ENCODE measurements at regions not wholly inside any gene's neighbourhood (a gene's known extent, or its start where the extent isn't known, plus 50 kb on each side); places are given as distances from the start of the nearest gene placed in this dataset.
"Not testable (repeated sequence)": the region's sequence is repeated elsewhere in the genome, so short reads cannot be mapped to it uniquely, and the experiment has no call there.

DNA sequence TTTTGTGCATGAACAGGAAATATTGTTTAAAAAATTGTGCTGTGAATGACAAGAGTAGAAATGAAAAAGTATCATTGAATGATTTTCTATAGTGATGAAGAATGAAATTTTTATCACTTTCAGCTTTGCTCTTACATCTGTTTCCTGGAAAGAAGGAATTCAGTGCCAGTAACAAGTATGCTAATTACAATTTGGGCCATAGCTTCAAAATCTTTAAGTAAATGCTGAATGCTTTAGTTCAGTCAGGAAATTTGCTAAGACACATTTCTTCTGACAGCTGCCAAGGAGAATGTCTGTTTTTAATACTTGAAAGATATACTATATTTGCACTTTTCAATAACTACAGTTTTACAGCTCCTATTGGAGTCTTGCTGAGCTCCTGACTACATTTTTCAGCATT is 203.7 kb upstream of the RSPO3 start:
- FAIRE-seq, result no peak

DNA sequence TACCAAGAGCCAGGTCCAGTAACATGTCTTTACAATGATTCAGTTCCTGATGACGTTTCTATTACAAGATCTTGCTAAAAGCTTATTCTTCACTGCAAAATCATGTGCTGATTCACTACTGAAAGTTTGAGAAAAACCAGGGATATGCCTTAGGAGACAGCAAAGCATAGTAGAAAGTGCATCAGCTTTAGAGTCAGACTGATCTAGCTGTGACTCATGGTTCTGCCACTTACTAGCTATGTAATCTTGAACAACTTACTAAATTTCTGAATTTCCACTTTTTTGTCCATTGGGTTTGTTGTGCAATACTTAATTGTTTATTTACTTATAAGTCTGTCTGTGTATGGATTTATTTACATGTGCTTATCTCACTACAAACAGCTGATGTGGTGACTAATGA is 198.5 kb upstream of the RSPO3 start:
- FAIRE-seq, result no peak

DNA sequence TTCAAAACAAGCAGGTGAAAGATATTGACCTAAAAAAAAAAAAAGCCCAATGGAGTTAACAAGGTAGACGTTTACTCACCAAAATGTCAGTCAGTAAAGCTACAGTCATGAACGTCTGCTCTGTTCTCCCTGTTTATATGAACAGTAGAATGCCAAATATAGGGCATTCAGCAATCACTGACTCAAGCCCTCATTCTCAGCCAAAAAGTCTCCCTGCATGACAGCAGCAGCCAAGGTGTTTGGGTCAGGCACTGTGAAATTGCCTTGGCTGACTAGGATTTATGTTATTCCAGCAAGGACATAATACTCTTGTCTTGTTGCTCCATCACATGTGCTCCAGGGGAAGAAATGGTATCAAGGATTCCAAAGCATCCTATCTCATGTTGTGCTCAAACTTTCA is 194.7 kb upstream of the RSPO3 start:
- FAIRE-seq, result no peak

DNA sequence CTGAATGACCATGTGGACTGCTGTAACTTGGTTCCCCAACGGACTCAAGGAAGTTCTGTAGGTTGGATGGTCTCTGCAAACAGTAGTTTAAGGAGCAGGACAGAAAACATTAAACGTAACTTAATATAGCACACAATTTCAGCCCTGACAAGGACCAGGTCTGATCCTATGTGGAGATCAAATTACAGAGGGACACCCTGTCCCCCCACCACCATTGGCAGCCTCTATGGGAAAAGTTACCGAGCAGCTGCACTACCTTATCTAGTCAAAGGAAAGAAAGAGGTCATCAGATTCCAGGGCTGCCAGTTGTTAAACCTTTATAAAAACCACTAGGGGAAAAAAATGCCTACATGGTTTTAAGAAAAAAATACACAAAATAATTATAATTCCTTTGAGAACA is 191.5 kb upstream of the RSPO3 start:
- no peak for FAIRE-seq

DNA sequence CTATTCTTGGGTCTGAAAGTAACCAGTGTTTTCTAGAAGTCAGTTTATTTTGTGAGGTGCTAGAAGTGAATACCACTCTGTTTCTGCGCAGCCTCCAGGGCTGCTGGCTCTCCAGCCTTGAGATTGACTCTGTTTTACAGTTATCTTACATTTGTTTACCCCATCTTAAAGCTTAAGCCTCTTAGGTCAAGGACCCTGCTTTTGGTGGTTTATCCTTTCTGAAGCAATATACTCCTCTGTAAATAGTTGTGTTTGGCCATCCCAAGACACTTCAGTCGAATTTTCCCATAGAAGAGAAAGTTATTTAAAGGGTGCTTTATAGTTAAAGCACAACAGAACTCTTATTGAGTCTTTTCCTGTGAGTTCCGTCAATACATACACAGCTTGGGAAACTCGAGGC is 190.6 kb upstream of the RSPO3 start:
- FAIRE-seq, result no peak

DNA sequence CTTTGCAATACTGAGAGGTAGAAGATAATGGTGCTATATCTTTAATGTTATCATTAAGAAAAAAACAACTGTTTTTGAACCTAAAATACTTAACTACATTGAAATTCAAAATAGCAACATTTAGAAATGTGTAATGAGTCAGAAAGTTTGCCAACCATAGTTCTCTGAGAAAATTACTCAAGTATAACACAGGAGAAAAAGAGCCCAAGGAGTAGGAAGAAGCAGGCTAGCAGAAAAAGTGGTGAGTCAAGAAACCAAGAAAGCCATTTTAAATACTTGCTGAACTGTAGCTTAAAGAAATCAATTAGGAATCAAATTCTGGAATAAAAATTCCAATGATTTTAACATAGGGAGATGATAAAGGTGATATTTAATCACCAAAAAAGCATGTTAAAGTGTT is 181.0 kb upstream of the RSPO3 start:
- no peak for FAIRE-seq

DNA sequence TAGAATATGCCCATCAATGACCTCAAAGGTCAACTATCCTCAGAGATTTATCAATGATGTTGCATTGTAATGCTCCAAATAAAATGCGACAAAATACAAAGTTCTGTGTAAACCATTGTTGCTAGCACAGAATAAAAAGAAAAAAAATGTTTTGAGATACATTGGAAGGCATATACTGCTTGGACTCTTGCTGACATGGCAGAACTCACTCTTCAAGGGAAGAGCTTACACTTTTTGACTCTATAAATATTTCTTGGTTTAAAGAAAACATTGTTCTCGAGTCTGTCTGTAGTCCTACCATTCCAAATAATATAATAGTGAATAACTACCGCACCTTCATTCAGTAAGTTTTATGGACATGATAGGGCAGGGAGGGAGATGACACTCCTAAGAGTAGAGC is 178.7 kb upstream of the RSPO3 start:
- FAIRE-seq, result no peak

DNA sequence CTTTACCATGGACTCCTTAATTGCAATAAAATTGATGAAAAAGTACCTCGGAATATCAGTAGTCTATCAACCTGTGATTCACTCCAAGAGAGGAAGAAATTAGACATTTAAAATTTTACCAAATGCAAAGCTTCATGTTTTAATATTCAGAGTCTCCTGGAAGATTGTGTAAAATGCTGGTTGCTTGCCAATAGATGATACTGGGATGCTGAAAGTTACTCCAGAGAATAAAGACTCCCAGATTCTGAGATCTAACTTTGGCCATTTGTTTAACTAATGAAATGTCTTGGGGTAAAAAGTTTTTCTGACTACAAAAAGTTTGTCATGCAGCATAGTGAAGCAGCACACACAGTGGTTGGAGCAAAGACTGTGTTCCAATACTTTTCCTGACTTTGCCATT is 176.7 kb upstream of the RSPO3 start:
- FAIRE-seq, result no peak

DNA sequence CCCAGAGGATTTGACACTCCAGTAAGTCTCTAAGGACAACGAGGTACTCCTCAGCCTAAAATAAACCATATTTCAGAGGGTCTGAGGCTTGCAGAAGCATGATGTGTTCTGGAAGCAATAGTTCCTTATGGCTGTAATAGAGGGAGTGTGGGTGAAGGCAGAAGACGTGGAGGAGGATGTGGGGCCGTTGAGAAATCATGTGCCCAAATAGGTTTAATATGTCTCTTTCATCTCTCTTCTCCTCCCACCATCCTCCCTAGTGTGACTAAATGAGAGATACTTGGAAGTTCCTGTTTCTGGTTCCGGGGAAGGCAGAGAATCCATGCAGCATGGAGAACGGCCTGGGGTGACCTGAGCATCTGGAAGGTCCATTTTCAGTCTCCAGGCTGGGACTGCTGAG is 174.0 kb upstream of the RSPO3 start:
- no peak for FAIRE-seq

DNA sequence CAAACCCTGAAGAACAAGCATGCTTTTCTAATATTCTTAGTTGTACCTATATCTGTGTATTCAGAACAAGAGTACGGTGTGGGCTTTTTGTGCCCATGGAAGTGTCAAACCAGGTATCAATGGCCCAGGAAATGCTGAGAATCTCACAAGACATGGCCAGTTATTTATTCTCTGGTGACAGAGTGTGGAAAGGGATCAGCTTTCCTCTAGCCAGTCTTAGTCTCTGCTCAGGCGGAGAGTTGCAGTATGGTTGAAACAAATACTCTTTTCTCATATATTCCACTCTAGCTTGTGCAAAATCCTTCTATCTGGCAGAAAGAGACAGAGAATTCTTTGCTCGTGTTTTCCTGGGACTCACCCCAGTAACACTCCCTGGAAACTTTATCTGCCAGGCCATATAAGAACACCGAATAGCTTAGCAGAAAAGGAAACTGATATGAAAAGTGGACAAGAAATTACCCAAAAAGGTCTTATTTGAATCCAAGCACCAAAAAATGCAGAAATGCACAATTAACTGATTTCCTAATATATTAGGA is 173.3 kb upstream of the RSPO3 start:
- no peak for FAIRE-seq

DNA sequence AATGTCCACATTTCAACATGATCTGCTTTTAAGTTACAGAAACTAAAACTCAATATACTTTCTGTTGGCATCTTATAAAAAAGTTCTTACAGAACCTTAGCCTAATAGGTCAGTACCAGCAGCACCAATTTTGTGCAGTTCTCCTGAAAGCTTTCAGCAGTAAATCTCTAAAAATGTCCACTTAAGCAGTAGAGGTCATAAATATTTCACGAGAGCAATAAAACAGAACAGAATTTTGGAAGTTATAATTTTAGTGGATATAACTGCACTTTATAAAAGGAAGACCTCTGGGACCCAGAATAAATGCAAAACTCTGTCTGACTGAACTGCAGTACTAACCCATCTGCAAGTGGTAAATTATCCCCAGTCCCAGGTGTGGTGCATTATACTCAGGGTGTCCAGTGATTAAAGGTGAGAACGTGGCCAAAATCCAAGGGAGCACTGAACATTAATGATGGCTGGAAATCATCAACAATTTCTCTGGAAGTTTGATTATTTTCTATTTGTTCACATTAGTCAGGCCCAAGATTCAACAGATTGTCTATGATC is 172.6 kb upstream of the RSPO3 start:
- FAIRE-seq, result no peak

DNA sequence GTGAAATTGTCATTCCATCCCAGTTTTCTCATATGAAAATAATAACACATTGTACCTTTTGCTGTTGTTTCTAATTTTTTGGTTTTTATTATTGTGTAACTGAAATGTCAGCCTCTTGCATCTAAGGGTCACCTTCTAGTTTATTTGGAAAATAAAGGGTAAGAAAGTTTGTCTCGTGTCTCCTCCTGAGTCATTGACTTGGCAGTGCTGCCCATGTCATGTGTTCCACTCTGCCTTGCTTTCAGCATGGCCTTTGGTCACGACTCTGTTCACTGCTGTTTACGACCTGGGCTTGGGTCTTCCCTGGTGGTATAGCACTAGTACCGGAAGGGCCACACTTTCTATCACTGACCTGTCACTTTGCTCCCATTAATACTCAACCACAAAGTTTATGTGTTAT is 171.4 kb upstream of the RSPO3 start:
- FAIRE-seq, result no peak

DNA sequence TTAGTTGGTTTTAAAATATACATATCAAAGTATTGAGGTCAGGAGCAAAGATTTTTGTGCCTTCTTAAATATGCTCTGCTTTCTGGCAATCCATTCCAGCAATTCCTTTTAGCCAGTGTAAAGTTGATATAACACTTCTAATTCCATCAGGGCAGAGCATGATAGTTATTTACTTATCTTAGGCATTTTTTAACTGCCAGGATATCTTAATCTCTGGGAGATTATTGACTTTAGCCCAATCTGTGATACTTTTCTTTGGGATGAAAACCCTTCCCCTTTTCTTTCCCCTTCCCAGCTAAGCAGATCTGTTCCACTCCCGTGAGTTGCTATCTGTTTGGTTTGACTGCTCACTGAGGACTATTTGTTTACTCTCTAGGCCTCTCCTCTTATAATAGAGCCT is 168.7 kb upstream of the RSPO3 start:
- FAIRE-seq, result no peak

DNA sequence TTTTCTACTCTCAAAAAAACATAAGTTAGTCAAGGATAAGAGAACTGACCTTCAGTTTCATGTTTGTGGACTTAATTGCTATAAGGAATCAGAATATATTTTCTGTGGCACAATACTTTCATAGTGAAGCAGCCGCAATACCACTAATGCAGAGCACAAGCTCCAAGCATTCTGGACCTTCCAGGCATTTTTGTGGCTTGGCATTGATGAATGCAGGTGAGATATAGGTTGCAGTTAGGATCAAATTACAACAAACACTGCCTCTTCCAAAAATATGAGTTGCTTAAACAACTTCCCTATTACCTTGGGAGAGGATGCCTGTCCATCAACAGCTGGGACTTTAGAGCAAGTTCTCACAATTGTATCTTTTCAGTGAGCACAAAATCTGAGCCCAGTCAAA is 162.8 kb upstream of the RSPO3 start:
- FAIRE-seq, result no peak

DNA sequence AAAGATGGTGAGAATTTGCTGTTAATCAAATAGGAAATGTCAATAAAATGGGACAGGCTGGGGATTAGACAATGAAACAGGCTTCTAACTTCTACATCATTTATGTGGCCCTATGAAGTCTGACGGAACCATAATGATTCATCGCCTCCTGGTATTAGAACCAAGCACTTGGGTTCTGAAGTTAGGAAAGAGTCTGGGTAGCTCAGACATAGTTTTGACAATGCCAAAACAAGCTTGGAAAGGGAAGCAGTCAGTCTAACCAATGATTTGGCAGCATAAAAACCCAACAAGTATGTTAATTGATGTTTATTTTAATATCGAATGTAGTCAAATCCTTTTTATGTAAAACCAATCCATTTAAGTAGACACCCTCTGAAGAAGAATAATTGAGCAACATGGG is 160.8 kb upstream of the RSPO3 start:
- no peak for FAIRE-seq

DNA sequence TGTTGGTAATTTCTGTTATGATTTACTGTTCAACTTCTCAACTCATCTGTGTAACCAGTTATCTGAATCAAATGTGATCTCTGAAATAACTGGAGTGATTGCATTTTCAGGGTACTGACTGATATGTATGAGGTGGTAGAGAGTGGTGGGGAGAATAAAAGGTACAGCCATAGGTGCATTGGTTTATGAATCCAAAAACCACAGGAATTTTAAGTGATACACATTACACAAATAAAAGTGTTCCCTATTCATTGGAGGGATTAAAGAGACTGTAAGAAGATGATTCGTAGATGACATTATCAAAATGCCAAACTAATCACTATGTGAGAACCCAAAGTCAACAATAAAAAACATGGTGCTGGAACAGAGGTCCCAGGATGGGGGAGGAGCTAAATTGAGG is 158.7 kb upstream of the RSPO3 start:
- FAIRE-seq, result no peak

DNA sequence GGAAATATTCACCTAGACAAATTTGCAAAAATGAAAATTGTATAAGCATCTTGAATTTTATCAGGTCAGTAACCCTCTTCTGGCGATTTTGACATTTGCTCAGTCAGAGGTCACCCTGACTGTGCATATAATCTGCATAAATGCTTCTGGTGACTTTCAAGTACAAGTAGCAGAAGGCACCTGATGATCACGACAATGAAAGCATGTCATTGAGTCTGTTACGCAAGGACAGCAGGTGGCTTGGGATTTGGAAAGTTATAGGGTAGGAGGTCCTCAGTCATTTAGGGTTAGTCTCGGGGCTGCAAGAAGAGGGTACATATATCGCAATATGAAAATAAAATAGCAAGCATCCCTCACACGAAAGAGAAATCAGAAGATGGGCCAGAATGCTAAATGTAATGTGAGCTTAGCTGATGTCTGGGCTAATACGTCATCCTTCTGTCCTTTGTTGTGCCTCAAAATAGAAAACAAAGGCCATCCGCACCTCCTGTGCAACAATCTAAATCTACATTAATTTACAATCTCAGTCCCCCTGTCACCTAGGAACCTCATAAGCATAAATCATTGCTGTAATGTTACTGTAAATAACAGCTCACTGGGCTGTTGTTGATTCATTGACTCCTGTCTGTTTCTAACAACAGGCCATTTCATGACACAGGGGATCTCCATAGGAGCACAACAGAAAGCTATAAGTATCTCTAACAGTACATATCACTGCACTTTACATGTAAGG is 155.2 kb upstream of the RSPO3 start:
- no peak for FAIRE-seq

DNA sequence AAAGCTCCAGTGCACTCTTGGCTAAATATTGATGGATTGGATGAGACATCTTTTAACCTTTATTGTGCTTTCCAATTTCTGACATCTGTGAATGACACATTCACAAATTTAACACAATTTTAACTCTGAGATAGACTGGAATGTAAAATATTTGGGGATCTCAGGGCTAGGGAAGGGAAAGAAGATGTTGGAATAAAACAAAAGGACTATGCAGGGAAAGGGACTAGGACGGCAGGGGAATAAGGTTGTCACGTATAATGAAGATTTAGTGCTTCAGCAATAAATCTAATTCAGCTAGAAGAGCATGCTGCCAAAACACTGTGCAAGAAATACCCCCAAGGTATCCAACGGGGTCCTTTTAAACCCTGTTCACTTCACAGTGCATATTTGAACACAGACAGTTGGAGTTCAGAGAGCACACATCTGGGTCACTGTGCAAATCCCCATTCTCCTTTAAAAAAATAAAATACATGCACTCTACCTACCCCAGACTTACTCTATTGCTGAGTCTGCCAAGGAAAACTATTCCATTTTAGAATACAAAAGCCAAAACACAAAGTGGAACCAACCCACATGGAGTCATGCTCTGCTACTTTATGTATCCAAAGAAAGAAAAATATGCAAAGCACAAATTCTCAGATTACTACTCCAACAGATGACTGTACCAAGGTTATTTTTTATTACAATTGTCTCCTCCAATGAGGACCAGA is 151.0 kb upstream of the RSPO3 start:
- no peak for FAIRE-seq

DNA sequence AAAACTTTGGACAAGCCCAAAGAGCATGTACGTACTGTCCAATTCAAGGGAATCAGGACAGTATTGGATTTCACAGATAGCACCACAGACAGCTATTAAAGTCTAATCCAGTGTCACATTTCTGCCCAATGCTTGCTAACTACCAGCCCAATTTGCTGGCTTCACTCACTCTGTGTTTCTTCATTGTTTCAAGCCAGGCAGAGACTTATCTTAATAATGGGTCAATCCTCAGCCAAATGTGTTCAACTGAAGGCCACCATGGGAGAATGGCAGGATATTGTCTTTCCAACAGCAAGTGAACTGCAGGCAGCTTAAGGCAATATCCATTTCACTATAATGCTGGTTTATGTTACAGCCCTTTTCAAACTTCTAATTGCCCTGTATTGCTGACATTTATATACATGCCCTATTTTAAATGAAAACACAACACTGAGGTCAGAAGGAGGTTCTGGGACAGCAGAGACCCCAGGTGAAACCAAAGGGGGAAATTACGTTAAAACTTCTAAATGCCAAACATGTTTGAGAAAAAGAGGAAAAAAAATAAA is 142.1 kb upstream of the RSPO3 start:
- no peak for FAIRE-seq

DNA sequence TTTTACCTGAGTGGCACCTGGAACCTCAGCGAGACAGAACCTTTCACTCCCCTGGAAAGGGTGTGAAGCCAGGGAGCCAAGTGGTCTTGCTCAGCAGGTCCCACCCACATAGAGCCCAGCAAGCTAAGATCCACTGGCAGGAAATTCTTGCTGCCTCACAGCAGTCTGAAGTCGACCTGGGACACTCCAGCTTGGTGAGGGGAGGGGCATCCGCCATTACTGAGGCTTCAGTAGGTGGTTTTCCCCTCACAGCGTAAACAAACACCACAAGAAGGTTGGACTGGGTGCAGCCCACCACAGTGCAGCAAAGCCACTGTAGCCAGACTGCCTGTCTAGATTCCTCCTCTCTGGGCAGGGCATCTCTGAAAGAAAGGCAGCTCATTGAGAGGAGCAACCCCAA is 134.7 kb upstream of the RSPO3 start:
- no peak for FAIRE-seq

DNA sequence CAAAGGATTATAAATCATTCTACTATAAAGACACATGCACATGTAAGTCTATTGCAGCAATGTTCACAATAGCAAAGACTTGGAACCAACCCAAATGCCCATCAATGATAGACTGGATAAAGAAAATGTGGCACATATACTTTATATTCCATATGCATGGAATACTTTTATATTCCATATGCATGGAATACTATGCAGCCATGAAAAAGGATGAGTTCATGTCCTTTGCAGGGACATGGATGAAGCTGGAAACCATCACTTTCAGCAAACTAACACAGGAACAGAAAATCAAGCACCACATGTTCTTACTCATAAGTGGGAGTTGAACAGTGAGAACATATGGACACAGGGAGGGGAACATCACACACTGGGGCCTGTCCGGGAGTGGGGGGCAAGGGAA is 130.3 kb upstream of the RSPO3 start:
- FAIRE-seq, result not testable (repeated sequence)

DNA sequence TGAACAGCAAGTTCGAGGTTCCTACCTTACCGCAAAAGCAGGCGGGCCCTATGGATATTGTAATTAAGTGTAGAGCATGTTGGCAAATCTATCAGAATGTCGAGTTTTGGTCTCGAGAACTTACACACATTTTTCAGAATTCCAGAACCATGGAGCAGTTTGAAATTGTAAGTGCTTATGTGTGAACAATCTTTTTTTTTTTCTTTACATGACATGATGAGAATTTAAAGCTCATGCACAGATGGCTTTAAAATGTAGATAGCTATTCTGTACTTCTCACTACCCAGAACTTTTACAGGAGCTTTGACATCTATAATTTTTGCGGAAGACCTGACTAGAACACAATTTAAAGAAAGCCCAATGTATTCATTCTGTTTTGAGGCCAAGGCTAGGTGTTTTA is 117.8 kb upstream of the RSPO3 start:
- FAIRE-seq, result no peak

DNA sequence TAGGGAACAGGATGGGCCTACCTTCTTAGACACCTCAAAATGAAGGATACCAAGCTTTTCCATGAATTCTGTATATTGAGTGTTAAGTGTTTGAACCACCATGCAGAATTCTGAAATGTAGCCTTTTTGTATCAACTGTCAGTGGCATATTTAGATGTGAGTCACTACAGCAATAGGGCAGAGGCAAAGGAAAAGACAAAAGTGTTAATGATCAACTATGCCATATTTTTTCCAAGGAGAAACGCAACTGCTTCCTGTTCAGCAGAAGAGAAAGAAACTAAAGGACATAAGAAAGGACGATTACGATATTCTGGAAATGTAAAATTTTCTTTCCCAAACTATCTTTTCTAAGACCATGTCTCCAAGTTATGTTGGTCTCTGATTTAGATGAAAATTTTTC is 104.6 kb upstream of the RSPO3 start:
- FAIRE-seq, result no peak

DNA sequence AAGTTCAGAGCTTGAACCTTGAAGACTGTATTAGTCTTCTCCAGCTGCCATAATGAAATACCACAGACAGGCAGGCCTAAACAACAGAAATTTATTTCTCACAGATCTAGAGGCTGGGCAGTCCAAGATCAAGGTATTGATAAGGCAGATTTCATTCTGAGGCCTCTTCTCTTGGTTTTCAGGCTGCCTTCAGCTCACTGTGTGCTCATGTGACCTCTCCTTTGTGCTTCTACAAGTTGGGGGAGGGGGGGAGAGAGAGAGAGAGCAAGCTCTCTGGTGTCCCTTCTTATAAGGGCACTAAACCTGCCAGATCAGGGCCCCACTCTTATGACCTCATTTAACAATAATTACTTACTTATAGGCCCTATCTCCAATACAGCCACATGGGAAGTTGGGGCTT is 102.6 kb upstream of the RSPO3 start:
- FAIRE-seq, result no peak

Measured in G401.6 (cell line).